Activated CD4-positive, alpha-beta T cell treated with anti-CD3 and anti-CD28 coated beads, Interleukin-2, Interleukin-4, amounts not matched to agents 100 ng/mL and 50 ng/mL, durations not matched to agents 16 hours and 8 hours (primary cell): ENCODE measurements at regions not wholly inside any gene's neighbourhood (a gene's known extent, or its start where the extent isn't known, plus 50 kb on each side); places are given as distances from the start of the nearest gene placed in this dataset.
"Not testable (repeated sequence)": the region's sequence is repeated elsewhere in the genome, so short reads cannot be mapped to it uniquely, and the experiment has no call there.

Source experiments
- DNase-seq: peaks from one replicate; pipeline ENCODE4 v3.0.0-alpha.2; 2020; ENCODE audit warnings: low spot score

- DNase-seq = no peak
Observed at GRCh38 chr21:28069450-28069923, 923.2 kb downstream of the LTN1 start.

GRCh38 chr21:28068455-28069358 is 924.0 kb downstream of the LTN1 start:
- DNase-seq = no peak

GRCh38 chr21:28066596-28067387 is 925.9 kb downstream of the LTN1 start:
- no peak for DNase-seq

GRCh38 chr21:28066076-28066475 is 926.6 kb downstream of the LTN1 start:
- no peak for DNase-seq

GRCh38 chr21:28063241-28064216 is 929.1 kb downstream of the LTN1 start:
- DNase-seq = no peak

GRCh38 chr21:28052956-28053355 is 939.7 kb downstream of the LTN1 start:
- DNase-seq = not testable (repeated sequence)

GRCh38 chr21:28051649-28052048 is 941.0 kb downstream of the LTN1 start:
- not testable (repeated sequence) for DNase-seq

- DNase-seq = not testable (repeated sequence)
Observed at GRCh38 chr21:28035692-28036091, 957.0 kb downstream of the LTN1 start.

GRCh38 chr21:28034916-28035315 is 957.8 kb downstream of the LTN1 start:
- not testable (repeated sequence) for DNase-seq

- DNase-seq = not testable (repeated sequence)
Observed at GRCh38 chr21:28034334-28034733, 958.3 kb downstream of the LTN1 start.

- not testable (repeated sequence) for DNase-seq
Observed at GRCh38 chr21:28032652-28033051, 960.0 kb downstream of the LTN1 start.

- DNase-seq = not testable (repeated sequence)
Observed at GRCh38 chr21:28031066-28031465, 961.6 kb downstream of the LTN1 start.

GRCh38 chr21:28025111-28025510 is 967.6 kb downstream of the LTN1 start:
- DNase-seq = no peak

- DNase-seq = no peak
Observed at GRCh38 chr21:28018741-28019669, 973.7 kb downstream of the LTN1 start.

- DNase-seq = no peak
Observed at GRCh38 chr21:28018213-28018612, 974.5 kb downstream of the LTN1 start.

GRCh38 chr21:28016571-28016970 is 976.1 kb downstream of the LTN1 start:
- no peak for DNase-seq

- not testable (repeated sequence) for DNase-seq
Observed at GRCh38 chr21:28013123-28013522, 979.6 kb downstream of the LTN1 start.

GRCh38 chr21:28011970-28012369 is 980.7 kb downstream of the LTN1 start:
- not testable (repeated sequence) for DNase-seq

- DNase-seq = not testable (repeated sequence)
Observed at GRCh38 chr21:28008245-28008644, 984.4 kb downstream of the LTN1 start.

GRCh38 chr21:28003627-28004026 is 989.0 kb downstream of the LTN1 start:
- DNase-seq = not testable (repeated sequence)
